ENCODE measurements at regions not wholly inside any gene's neighbourhood (a gene's known extent, or its start where the extent isn't known, plus 50 kb on each side); places are given as distances from the start of the nearest gene placed in this dataset.
"Not testable (repeated sequence)": the region's sequence is repeated elsewhere in the genome, so short reads cannot be mapped to it uniquely, and the experiment has no call there.

GRCh38 chr6:140758169-140758877 is 1374.4 kb upstream of the GJE1 start:
- no peak for DNase-seq (ENCODE audit: low read depth)

DNA sequence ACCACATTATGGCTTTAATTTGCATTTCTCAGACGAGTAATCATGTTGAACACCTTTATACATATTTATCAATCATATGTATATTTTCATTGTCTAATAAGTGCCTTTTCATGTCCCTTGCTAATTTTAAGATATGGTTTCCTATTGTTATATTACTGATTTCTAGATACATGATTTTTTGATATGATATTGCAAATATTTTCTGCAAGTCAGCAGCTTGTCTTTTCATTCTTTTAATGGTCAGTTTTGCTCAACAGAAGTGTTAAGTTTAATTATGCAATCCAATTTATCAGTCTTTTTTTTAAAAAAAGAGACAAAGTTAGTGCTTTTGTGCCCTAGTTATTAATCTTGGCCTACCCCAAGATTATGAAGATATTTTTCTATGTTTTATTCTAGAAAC is 1377.8 kb upstream of the CITED2 start:
- DNase-seq (ENCODE audit: low read depth) = no peak

DNA sequence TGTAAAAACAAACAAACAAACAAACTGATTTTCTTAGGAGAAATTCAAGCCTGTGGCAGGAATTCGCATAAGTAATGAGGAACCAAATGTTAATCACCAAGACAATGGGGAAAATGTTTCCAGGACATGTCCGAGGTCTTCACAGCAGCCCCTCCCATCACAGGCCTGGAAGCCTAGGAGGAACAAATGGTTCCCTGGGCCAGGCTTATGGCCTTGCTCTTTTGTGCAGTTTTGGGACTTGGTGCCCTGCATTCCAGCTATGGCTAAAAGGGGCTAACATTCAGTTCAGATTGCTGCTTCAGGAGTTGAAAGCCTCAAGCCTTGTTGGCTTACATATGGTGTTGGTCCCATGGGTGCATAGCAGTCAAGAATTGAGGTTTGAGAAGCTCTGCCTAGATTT is 1372.7 kb upstream of the CITED2 start:
- no peak for DNase-seq (ENCODE audit: low read depth)

- no peak for DNase-seq (ENCODE audit: low read depth)
These were observed 1370.3 kb upstream of the CITED2 start for GRCh38 chr6:140744659-140745320.

GRCh38 chr6:140736231-140736630 is 1361.8 kb upstream of the CITED2 start:
- no peak for DNase-seq (ENCODE audit: low read depth)

DNA sequence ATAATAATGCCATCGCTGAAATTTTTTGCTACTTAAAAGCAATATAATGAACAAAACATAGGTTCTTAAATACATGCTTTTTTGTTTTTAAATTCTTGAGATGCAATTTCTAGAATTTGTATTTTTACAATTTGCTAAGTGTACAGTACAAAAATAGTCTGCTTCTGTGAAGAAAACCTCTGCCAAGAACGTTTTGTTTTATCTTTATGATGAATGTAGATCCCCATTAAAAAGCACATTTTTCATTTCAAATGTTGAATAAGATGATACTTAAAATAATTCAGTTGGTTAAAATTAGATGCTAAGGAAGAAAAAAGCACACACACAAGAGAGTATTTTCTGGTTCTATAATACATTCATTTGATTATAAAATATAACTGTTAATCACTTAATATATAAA is 1358.5 kb upstream of the CITED2 start:
- no peak for DNase-seq (ENCODE audit: low read depth)

GRCh38 chr6:140732155-140732554 is 1357.7 kb upstream of the CITED2 start:
- DNase-seq (ENCODE audit: low read depth) = no peak

GRCh38 chr6:140731741-140732140 is 1357.3 kb upstream of the CITED2 start:
- no peak for DNase-seq (ENCODE audit: low read depth)

- DNase-seq (ENCODE audit: low read depth) = no peak
These were observed 1355.1 kb upstream of the CITED2 start for GRCh38 chr6:140729521-140729920.

- no peak for DNase-seq (ENCODE audit: low read depth)
These were observed 1343.6 kb upstream of the CITED2 start for GRCh38 chr6:140718021-140718420.

DNA sequence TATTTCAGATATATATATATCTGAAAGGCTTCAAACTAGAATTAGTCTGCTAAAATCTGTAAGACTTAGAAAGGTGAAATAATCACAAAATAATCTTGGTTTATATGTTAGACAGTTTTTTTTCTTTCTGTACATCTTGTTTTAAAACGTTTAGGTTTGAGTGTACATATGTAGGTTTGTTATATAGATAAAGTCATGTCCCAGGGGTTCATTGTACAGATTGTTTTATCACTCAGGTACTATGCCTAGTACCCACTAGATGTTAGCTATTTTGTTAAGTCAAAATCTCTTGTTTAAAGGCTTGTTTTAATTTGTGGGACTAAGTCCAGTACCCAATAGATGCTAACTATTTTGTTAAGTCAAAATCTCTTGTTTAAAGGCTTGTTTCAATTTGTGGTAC is 1339.0 kb upstream of the CITED2 start:
- DNase-seq (ENCODE audit: low read depth) = no peak

DNA sequence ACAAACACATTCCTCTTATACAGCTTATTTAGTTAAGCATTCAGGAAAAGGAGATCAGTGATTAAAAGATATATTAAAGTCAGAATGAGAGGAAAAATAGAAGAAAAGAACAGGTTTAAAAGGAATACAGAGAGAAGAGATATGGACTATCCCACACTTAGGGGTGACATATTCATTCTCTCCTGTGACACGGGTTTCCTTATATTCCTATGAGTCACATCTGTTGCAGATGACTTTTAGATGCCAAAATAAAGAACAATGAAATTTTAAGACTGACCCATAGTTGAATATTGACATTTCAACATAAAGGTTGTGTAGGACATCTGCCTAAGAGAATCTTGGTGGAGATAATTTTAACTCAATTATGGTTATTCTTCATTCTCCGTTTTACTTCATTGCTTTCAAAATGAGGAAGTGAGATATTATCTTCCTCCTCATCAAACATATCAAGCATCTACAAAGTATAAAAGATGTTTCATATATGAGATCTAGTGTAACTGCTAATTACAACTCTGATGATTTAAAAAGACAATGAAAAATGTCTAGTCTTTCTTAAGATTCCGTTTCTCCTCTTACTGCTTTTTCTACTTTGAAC is 1336.7 kb upstream of the CITED2 start:
- DNase-seq (ENCODE audit: low read depth) = no peak

DNA sequence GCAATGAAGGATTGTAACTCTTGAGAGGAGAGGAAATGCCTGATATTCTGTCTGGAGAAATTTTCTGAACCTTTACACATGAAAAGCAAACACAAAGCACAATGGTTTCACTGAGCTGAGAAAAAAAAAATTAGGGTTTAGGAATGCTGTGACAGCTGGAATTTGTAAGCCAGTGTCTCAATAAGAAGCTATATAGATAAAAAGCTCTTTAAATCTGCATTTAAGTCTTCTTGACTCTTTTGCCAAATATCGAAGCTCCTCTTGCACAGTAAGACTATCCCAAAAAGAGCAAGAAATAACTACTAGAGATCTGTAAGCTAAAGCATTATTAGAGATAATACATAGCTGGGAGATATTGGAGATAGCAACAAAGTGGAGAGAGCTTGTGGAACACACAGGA is 1334.0 kb upstream of the CITED2 start:
- DNase-seq (ENCODE audit: low read depth) = no peak

GRCh38 chr6:140704008-140704407 is 1329.6 kb upstream of the CITED2 start:
- not testable (repeated sequence) for DNase-seq (ENCODE audit: low read depth)

DNA sequence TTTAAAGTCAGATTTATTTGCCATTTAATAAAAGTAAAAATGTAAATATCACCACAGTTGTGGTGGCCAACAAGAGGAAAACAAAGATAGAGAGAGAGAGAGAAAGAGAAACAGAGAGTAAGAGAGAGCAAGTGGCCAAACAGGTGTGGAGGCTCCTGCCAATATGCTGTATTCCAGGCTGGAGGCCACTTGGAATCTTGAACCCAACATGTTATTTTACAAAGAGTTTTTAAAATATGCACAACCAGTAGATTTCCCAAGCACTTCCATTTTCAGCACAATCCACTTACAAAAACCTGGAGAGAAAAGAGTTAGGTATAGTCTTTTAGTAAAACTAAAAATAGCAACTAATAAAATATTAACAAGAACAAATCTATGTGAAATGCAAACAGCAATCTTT is 1323.1 kb upstream of the CITED2 start:
- DNase-seq (ENCODE audit: low read depth) = no peak

DNA sequence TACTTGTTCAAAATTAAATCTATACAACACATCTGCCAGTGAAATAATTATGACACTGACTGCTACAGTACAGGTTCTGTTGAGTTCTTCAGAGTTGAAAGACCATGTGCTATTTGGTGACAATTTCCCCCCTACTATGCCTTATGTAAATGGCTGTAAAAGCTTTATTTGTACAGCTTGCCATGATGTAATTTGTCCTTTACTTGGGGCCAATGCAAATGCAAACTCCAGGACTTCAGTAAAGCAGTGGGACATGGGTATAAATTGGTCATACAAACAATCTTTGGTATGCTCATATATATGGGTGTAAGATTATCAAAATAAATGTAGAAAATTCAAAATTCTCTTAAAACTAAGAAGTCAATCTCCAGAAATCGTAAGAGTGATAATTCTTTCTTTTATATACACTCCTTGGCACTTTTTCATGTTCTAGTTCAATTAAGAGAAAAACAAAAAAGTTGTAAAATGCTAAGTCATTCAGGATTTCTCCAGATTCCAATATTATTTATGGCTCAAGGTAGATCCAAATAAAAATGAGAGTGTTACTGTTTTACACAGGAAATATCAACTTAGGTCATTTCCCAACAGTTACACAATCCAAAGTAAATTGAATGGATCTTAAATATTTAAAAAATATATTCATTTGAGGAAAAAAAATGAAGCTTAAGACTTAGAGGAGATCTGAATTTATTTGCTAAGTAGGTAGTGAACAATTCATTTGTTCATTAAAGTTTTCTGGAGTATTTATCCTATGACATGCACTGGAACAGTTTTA is 1310.5 kb upstream of the CITED2 start:
- DNase-seq (ENCODE audit: low read depth) = no peak

GRCh38 chr6:140677781-140678528 is 1303.5 kb upstream of the CITED2 start:
- DNase-seq (ENCODE audit: low read depth) = no peak

GRCh38 chr6:140671926-140672325 is 1297.5 kb upstream of the CITED2 start:
- DNase-seq (ENCODE audit: low read depth) = no peak

DNA sequence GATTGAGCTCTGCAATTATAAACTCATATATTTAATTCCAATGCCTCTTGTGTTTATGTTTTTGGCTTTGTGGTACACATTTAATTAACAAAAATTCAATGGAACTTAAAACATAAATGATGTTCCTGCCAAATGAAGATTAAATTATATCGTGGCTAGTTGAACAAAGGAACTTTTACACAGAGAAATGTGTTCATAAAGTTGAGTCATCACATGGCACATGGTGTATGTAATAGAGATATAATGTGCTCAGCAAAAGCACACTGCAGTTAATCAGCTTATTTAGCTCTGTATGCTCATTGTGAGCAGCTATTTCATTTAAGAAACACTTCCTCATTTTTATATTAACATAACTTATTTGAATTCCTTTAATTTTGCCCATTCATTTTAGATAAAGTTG is 1295.6 kb upstream of the CITED2 start:
- DNase-seq (ENCODE audit: low read depth) = no peak

- DNase-seq (ENCODE audit: low read depth) = no peak
These were observed 1294.9 kb upstream of the CITED2 start for GRCh38 chr6:140669321-140669720.

DNA sequence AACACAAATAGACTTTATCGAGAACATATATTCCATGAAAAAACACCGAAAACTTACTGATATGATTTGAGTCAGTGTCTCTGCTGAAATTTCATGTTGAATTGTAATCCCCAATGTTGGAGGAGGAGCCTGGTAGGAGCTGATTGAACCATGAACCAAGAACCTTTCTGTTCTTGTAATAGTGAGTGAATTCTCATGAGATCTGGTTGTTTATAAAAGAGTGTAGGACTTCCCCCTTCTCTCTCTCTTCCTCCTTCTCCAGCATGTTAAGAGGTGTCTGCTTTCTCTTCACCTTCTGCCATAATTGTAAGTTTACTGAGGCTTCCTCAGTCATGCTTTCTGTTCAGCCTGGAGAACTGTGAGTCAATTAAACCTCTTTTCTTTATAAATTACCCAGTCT is 1289.3 kb upstream of the CITED2 start:
- DNase-seq (ENCODE audit: low read depth) = no peak

DNA sequence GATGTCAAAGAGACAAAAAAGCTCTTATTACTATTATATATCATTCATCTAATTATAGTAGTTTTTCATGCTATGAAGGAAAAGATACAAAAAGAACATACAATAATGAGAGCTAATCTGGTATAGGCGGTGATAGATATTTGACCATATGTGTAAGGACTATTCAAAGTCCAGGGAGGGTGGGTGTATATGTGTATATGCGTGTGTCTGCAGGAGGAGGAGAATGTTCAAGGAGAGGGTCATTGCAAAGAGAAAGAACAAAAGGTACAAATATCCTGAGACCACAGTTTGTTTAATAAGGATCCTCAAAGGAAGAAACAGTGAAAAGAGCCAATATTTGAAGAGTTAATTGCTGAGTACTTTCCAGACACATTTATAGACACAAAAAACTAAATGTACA is 1288.6 kb upstream of the CITED2 start:
- no peak for DNase-seq (ENCODE audit: low read depth)
